ENCODE measurements at regions not wholly inside any gene's neighbourhood (a gene's known extent, or its start where the extent isn't known, plus 50 kb on each side); places are given as distances from the start of the nearest gene placed in this dataset.
"Not testable (repeated sequence)": the region's sequence is repeated elsewhere in the genome, so short reads cannot be mapped to it uniquely, and the experiment has no call there.

DNA sequence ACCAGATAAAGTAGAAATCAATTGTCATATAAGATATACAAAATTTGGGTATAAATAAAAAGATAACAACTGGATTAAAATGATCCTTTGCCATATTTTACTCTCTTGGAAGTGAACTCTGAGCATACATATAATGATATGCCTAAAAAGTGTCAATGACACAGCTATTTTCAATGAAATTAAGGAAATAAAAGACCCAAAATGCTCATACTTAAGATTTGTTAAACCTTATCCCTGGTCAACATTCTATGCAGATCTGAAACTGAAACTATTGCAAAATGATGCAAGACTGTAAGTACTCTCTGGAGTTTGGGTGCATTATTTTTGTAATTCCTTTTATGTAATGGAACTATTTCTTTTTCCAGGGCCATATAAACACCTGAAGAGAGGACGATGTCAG is 119.0 kb upstream of the SGK1 start:
- DNase-seq (ENCODE audit: low read depth, low spot score) = no peak

DNA sequence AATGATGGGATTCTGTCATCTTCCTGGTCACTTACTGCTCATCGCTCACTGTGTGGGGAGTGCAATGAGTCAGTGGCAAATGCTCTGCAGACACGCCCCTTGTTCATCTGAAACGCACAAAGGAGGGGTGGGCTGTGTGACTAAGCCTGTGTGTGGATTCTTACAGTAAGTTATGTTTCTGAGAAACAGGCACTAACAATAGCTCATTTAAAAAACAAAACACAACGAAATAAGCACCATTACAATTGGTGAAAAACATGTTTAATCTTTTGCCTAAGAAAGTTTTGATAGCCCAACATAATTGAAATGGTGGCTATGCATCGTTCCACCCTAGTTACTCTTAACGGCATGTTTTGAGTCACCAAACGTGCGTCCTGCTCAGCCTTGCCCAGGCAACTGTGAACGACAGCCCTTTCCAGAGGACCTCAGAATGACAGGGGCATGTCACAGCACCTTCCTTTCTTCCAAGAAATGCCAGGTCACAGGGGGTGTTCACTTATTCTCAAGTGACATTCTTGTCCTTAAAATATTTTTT is 118.4 kb upstream of the SGK1 start:
- DNase-seq (ENCODE audit: low read depth, low spot score) = peak; percentile 23

DNA sequence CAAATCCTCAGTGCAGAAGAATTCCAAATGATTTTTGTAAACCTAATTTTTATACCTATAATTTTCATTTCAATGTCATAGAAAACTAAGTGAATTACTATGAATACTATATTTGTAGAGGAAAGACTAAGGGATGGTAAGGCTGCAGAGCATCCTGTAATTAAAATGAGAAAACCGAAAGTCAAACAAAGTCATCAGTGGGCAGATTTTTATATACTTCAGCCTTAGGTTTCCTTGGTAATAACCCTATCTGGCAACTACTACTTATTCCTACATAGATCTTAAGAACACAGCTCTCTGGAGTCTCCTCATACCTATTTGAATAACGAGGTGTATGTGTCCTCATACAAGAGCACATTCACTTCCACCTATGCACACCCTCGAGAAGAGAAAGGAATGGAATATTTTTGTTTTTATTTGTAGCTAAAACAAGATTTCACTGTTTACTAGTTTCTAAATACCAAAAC is 117.9 kb upstream of the SGK1 start:
- no peak for DNase-seq (ENCODE audit: low read depth, low spot score)

DNA sequence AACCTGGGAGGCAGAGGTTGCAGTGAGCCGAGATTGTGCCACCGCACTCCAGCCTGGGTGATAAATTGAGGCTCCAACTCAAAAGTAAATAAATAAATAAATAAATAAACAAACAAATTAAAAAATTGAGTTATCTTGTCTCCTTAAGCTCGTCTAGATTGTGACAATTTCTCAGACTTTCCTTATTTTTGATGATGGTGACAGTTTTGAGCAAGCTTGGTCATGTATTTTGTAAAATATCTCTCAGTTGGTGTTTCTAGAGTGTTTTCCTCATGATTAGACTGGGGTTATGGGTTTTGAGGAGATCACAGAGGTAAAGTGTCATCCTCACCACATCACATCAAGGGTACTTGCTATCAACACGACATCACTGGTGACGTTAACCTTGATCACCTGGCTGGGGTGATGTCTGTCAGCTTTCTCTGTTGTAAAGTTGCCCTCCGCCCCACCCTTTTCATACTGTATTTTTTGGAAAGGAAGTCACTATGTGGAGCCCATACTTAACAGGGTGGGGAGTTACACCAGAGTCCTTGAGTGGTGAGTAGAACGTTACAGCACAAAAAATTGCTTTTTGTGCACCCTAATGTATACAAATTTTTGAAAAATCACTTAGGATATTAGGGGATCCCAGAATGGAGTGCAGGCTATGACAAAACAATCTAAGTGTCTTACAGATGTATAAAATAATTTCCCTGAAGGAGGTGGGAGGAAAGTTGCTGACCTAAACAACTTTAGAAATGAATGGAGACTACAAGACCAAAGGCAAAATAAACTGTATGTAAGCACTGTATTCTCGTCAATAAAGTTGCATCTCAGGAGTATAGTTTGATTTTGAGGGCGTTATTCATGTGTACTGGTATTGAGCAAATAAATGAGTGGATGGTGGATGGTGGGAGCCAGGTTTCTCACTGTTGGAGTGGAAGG is 116.4 kb upstream of the SGK1 start:
- no peak for DNase-seq (ENCODE audit: low read depth, low spot score)

DNA sequence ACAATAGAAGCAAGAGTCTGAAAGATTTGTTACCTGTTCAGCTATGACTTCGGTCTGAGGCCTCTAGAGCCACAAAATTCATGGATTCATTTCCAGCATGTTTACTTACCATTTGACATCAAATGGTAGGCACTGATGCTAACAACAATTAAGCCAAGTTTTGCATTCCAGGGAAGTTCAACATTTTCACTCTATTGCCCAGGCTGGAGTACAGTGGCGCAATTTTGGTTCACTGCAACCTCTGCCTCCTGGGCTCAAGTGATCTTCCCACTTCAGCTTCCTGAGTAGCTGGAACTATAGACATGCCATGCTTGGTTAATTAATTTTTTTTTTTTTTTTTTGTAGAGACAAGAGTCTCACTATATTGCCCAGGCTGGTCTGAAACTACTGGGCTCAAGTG is 114.1 kb upstream of the SGK1 start:
- DNase-seq (ENCODE audit: low read depth, low spot score) = no peak

DNA sequence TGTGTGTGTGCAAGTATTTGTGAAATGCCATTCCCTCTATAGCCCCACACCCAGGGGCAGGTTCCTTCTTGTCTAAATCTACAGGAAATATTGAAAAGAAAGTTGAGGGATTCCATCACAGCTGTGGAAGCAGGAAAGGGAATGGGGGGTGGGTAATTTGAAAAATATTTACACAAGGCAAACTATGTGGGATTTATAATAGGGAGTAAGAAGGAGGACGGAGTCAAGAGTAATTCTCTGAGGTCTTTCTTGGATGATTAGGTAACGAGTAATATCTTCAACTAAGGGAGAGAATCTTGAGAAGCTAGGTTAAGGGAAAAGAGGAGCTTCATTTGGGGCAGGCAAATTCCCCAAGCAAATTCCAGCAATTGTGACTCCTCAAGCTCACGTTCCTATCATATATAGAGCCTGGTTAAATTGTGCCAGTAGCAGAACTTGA is 113.5 kb upstream of the SGK1 start:
- no peak for DNase-seq (ENCODE audit: low read depth, low spot score)

DNA sequence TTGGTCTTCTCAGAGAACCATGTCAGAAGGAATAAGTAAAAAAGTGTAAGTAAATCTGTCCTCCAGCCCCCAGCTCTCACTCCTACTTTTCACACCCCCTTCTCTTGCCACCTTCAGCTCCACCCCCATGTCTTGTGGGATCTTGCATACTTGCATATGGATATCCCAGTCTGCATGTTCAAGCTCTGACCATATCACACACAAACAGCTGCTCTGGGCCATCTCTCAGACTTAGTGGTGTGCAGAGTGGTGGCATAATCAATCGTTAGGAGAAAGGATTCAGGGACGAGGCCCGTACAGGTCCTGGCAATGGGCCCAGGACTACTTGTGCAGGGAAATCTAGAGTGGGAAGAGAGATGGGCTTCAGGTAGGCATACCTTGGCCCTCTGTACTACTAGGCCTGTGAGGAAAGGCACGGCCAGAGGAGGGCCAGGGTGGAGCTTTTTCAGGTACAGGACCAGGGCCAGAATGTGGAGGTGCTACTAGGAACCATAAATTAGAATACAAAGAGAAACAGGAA is 112.0 kb upstream of the SGK1 start:
- DNase-seq (ENCODE audit: low read depth, low spot score) = no peak

DNA sequence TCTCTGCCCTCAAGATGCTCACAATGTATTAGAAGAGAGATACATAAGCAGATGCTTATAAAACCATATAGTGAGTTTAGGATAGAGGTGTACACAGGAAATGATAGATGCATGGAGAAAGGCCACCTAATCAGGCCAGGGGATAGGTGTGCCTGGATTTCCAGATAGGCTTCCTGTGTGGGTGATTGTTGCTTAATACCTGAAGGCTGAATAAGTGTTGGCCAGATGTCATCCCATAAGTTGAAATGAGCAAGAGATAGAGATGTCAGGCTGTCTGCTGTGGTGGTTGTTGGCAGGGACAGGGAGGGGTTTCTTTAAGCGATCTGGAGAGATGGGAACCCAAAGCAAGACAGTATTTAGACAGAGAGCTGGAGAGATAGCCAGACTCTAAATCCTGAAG is 109.8 kb upstream of the SGK1 start:
- DNase-seq (ENCODE audit: low read depth, low spot score) = no peak

DNA sequence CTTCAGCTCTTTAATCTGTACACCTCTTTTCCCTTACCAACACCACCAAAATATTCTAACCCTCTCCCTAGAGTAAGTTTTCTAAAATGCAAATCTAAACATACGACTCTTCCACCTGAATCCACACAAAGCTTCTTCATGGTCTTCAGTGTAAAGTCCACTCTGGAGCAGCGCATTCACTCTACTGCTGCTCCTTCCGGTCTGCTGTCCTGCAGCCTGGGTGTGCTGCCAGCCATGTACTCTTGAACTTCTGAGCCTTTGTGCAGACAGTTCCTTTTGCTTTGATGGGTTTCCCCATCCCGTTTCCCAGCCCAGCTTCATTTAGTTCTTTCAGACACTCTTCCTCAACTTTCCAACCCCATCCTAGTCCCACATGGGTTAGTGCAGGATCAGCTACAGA is 108.7 kb upstream of the SGK1 start:
- no peak for DNase-seq (ENCODE audit: low read depth, low spot score)

DNA sequence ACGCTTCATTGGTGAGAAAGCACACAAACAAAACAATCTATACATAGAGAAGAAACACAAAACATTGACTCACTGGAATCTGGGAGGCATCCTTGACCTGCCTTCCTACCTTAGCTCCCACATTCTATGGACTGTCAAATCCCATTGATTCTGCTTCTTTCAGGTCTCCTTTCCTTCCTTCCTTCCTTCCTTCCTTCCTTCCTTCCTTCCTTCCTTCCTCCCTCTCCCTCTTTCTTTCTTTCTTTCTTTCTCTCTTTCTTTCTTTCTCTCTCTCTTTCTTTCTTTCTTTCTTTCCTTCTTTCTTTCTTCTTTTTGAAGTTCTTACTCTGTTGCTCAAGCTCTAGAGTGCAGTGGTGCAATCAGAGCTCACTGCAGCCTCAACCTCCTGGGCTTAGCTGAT is 108.0 kb upstream of the SGK1 start:
- not testable (repeated sequence) for DNase-seq (ENCODE audit: low read depth, low spot score)

DNA sequence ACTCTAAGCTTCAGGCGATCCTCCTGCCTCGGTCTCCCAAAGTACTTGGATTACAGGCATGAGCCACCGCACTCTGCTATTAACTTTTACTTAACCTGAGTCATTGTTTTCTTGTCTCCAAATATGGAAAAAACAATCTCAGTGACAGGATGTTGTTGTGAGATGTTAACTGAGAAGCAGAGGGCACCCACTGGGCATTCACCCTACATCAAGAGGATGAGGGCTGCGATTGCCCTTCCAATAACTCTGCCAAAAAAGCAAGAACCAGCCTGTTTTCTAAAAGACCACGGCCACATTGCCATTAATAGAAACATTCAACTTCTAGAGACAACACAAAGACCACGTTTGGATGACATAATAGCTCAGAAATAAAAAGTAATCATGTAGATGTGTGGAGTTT is 107.6 kb upstream of the SGK1 start:
- DNase-seq (ENCODE audit: low read depth, low spot score) = no peak

DNA sequence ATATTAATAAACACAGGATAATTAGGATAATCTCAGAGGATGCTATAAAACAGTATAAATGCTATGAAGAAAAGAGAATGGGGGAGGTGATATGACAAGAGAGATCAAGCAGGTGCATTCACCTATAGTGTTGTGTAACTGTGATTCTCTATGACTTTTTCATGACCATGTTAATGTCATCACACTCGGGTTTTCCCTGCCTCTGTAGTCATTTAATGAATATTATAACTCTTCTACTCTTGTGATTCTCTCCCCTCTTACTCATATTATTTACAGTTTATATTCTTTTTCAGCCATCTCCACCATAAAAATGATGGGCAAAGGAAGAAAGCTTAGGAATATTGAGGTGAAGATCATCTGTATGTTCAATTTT is 106.9 kb upstream of the SGK1 start:
- DNase-seq (ENCODE audit: low read depth, low spot score) = no peak

DNA sequence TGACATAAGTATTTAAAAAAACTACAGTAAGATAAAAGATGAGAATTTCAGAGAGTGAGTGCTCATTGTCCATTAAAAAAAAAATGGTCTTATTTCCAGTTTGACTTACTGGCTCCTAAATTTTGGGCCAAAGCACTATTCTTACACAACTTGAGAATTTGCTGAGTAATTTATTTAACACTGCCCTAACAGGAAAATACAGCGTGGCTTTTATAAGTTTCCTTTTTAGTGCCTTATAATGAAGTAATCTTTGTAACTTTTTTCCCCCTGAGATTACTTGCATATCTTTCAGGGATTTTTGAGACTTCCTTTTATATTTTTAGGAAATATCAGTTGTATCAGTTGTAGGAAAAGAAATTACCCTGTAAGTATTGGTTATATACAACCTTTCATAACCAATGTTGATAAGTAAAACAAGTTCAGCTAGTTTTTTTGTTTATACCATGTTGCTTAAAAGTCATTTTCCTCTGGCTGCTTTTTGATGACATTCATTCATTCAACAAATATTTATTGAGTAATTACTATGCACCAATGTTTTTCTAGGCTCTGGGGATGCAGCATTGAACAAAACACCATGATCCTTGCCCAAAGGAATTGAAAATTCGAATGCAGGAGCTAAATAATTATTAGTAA is 106.4 kb upstream of the SGK1 start:
- no peak for DNase-seq (ENCODE audit: low read depth, low spot score)

DNA sequence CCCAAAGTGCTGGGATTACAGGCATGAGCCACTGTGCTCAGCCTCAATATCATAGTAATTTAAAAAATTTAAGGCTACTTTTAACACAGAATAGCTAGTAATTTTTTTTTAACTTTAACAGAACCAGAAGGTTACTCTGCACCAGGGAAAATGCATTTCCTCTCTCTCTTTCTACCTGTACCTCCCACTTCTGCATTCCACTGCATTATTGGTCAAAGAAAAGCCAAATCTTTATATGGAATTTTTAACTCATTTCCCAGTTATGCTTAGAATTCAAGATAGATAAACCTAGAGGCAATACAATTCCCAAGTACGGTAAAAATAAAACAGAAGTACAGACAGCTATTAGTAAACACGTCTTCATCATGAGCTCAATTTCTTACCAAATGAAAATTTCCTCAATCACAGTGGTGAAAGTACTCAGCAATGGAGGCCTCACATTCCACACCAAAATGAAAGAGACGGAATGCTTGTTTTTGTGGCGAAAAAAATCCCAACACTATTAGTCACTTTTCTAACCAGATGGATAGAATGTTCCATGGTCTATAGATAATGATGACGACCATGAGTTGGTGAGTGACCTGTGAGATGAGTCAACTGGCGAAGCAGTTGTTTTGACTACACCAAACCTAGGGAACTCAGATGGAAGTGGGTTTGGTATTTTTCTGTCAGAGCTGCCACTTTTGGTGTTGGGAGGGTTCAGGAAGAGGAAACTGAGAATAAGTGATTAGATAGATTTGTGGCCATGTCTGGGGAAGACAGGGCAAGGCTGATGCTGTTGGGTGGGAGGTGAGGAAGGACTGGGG is 104.7 kb upstream of the SGK1 start:
- DNase-seq (ENCODE audit: low read depth, low spot score) = no peak

DNA sequence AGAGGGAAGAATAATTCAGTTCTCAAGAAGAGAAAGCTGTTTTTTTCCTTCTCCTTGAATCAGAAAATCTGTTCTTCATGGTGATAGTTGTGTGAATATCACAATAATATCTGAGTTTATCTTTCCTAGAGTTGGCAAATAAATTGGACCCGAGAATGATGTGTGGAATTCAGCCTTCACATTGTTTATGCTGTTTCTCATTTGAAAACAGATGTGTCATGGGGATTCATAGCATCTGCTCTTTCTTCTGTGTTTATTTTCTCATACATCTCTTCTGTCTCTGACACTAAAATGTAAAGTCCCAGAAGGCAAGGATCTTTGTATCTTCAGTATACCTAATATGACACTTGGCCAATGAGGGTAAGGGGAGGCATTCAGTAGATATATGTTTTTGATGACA is 103.6 kb upstream of the SGK1 start:
- no peak for DNase-seq (ENCODE audit: low read depth, low spot score)

DNA sequence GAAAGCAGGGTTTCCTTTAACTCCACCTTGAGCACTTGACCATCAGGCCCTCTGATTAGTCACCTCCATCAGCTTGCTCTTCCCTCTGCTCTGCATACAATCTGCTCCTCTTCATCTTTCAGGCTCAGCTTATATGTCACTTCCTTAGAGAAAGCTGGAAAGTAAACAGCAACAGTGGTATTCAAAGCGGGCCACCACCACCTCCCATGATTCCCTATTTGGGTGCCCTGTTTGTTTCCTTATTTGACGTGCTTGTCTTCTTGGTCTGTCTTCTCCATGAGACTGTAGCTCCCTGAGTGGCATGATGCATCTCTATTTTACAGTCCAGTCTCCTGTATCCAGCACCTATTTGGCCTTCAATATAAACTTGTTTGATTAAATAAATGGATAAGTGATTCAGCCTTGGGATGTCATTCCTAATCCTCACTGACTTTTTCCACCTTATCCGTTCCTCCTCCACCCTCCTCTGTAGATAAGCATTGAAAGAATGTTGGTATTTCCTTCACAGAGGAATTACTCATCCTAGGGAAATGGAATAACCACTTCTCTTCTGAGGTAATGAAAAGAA is 102.8 kb upstream of the SGK1 start:
- no peak for DNase-seq (ENCODE audit: low read depth, low spot score)

DNA sequence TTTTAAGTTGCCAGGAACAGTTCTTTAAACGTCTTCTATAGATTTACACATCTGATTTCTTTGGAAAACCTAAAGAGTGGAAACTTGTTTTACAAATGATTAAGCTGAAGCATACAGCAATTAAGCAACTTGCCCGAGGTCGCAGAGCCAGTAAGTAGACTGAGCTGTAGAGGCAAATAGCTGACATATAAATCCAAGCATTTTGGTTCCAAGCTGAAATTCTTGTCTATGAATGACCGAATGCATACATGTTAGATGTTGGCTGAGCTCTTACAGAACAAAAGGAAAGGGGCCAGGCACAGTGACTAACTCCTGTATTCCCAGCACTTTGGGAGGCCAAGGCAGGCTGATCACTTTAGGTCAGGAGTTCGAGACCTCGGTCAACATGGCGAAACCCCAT is 101.8 kb upstream of the SGK1 start:
- DNase-seq (ENCODE audit: low read depth, low spot score) = no peak

DNA sequence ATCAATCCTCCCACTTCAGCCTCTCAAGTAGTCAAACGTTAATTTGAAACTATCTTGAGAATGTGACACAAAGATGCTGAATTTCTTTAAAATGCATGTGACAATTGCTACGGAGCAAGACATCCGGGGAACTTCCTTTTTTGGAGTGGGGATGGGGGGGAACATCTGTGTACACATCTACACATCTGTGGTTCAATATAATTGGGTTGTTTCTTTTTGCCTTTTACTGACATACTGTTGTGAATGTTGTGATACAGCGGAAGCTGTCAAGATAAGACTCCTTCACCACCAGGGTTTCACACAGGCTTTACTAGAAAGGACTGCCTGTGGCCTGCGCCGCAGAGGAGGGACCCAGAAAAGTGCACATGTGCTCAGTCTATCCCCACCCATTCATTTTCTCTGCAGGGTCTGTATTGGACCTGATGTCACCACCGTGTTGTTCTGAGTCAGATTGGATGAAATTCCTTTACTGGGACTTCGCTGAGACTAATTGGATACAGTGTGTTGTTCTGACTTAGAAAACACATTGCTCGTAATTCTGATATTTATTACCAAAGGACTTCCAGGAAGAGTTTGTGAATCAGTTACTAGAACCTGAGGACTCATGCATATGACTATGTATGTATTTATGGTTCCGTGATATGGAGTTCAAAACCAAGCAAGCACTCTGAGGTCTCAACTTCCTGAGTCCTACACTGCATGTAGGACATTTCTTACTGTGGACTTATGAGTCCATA is 98.7 kb upstream of the SGK1 start:
- no peak for DNase-seq (ENCODE audit: low read depth, low spot score)

DNA sequence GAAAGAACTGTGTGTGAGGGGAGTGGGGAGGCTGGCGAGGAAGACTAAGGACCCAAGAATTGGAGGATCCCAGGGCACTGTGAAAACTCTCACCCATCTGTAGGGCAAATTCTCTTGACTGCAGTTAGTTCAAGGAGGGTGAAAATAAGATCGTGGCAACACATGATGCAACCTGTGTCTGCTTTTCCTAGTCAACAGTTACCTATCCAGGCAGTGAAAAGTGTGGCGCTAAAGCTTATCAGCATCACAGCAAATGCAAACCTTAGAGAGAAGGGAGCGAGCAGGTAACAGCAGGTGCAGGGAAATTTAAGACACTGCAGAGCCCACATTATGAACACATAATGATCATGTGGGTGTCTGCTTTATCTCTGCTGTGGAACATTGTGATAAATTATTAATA is 97.7 kb upstream of the SGK1 start:
- DNase-seq (ENCODE audit: low read depth, low spot score) = no peak

DNA sequence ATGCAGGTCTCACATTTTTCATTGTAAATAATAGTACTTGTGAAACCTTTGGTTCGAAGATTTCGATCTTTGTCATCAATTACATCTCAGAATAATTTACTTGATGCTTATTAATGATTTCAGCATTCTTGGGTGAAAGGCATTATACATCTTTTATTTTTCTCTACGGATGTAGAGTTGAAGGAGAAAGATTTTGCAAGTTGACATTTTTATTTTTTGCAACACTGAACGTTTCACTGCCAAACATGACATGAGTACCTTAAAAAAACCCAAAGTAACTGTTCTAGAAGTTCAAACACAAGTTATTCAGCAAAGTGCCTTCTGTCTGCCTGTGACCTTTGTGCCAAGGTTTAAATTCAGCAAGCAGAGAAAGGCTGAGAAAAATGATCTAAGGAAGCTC is 97.3 kb upstream of the SGK1 start:
- no peak for DNase-seq (ENCODE audit: low read depth, low spot score)

DNA sequence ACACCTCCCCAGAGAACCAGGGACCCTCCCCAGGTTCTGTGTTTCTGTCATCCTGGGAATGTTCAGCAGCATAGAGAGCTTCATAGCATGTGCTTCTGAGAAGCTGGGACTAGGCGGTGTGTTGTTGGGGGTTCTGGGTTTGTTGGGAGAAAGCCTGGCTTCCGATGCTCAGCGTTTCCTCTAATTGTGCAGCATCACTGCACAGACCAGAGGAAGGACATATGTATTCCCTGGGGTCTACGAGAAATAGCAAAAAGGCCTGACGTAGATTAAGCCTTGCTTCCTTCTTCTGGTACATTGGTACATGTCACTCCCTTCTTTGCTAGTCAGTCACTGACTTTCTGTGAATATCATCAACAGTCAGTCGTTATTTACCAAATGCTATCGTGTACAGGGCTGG is 96.9 kb upstream of the SGK1 start:
- DNase-seq (ENCODE audit: low read depth, low spot score) = no peak
